ENCODE measurements at regions not wholly inside any gene's neighbourhood (a gene's known extent, or its start where the extent isn't known, plus 50 kb on each side); places are given as distances from the start of the nearest gene placed in this dataset.

DNA sequence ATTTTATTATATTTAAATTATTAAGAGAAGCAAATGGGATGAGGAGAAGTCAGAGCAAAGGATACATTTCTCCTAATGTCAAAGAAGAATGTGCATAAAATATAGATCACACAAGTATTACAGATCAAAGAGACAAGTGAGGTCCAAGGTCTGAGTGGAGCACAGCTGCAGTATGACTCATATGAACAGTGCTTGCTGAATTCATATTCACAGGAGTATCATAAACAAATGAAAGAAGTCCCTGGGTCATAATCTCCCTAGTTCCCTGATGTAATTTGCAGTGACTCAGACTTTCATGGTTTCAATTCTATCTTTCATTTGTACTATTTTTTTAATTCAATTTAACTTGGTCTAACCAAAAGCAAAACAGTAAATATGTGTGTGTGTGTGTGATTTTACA, 499.0 kb upstream of the CCDC179 start:
- DNase-seq (ENCODE audit: low read depth in 2 of 2) = no peak

DNA sequence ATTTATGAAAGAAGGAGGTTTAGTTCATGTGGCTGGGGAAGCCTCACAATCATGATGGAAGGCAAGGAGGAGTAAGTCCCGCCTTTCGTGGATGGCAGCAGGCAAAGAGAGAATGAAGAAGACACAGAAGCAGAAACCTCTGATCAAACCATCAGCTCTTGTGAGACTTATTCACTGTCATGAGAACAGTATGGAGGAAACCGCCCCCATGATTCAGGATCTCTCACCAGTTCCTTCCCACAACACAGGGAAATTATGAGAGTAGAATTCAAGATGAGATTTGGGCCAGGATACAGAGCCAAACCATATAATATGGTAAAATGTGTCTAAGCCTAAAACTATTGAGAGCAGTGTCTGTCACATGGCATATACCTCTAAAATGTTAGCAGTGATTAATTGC, 503.8 kb upstream of the CCDC179 start:
- no peak for DNase-seq (ENCODE audit: low read depth in 2 of 2)

DNA sequence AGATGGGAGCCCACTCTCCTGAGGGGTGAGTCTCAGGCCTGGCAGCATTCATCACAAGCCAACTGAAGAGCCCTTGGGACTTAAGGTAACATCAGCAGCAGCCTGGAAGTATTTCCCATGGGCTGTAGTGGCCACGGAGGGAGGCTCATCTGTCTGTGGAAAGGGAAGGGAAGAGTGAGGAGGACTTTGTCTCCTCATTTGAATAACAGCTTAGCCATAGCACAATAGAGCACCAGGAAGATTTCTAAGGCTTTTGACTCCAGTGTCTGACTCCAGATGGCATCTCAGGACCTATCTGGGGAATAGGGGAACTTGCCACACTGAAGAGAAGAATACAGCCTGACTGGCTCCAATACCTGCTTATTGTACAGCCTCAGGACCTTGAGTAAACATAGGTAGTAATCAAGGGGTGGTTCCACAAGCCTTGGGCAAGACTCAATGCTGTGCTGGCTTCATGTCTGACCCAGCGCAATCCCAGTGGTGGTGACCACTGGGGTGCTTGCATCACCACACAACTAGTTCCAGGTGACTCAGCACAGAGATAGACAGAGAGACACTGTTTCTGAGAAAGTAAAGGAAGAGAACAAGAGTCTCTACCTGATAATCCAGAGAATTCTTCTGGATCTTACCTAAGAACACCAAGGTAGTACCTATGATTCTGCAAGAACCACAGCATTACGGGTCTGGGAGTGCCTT, 510.5 kb upstream of the CCDC179 start:
- DNase-seq (ENCODE audit: low read depth in 2 of 2) = no peak

DNA sequence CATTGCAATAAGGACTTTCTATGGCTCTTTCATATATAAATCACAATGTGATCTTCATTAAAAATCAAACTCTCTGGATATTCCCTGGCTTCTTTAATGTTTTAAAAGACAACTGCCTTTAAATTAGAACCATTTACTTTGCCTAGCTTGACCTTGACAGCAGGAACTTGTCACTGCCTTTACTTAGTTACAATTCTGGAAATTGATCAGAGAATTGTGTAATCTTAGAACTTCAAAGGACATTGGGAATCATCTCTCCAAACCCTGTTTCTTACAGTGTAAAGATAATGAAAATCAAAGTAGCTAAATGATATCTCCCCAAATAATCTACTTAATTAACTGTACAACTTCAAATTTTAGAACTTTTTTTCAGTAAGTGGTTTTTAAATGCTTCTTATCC, 517.6 kb upstream of the CCDC179 start:
- DNase-seq (ENCODE audit: low read depth in 2 of 2) = no peak

DNA sequence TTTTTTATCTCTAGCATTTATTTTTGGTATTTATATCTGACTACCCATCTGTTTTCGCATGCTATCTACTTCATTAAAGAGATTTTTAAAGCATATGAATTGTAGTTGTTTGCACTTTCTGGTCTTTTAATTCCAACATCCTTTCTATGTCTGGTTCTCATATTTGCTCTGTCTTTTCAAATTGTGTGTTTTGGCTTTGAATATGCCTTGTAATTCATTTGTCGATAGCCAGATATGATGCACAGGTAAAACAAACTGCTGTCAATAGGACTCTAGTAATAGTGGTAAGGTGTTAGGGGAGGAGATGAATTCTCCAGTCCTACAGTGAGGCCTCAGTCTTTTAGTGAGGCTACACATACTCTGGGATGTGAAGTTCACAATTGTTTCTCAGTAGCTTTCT, 530.8 kb upstream of the CCDC179 start:
- DNase-seq (ENCODE audit: low read depth in 2 of 2) = no peak

DNA sequence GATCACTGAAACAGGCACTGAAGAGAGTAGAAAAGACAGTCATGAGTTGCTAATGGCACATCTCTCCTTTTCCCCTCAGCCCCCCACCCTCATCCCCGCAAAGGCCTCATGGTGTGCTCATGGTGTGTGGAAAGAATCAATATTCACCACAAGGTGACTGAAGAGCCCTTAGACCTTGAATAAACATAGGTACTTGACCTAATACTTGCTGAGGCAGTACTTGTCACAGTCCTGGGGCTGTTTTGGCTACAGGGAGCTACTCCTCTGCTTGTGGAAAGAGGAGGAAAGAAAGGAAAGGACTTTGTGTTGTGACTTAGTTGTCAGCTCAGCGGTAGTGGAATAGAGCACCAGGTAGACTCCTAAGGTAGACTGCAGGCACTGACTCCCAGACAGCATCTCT, 537.8 kb upstream of the CCDC179 start:
- DNase-seq (ENCODE audit: low read depth in 2 of 2) = no peak

DNA sequence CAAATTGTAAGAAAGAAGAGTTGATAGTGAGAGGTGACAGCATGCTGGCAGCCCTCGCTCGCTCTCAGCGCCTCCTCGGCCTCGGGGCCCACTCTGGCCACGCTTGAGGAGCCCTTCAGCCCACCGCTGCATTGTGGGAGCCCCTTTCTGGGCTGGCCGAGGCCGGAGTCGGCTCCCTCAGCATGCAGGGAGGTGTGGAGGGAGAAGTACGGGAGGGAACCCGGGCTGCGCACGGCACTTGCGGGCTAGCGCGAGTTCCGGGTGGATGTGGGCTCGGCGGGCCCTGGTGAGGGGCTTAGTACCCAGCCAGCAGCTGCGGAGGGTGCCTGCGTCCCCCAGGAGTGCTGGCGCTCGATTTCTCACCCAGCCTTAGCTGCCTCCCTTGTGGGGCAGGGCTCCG, 539.7 kb upstream of the CCDC179 start:
- DNase-seq (ENCODE audit: low read depth in 2 of 2) = no peak

DNA sequence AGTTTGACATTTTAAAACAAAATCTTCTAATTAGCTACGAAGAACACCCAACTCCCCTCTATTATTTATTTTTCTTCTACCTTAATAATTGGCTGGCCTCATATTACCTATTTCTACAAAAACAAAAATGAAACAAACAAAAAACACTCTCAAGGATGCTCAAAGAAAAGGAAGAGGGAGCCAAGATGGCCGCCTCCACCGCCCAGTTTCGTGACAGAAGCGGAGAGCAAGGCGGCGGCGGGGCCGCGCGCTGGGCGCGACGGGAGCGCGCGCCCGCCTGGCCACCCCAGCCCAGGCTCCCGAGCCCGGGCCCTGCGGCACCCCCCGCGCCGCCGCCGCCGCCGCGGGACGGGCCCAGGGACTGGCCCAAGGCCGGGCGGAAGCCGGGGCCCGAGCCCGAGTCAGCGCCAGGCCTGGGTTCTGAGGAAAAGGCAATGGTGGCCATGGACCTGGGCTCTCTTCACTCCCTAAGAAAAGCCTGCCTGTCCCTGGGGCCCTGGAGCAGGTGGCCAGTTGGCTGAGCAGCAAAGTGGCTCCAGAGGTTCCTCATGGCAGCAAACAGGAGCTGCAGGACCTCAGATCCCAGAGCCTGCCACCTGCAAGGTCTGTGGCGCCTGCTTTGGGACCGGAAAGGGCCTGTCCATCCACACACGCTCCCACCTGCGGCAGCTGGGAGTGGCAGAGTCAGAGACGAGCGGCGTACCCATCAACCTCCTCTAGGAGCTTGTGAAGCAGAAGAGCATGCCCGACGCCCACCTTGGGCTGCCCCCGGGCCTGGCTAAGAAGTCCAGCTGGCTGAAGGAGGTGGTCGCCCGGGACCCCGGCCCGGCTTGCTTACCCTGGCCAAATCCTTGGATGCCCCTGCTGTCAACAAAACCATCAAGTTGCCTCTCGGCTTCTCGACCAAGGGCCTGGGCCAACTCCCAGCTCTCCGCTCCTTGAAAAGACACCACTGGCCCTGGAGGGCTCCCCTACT, 543.2 kb upstream of the CCDC179 start:
- no peak for DNase-seq (ENCODE audit: low read depth in 2 of 2)

DNA sequence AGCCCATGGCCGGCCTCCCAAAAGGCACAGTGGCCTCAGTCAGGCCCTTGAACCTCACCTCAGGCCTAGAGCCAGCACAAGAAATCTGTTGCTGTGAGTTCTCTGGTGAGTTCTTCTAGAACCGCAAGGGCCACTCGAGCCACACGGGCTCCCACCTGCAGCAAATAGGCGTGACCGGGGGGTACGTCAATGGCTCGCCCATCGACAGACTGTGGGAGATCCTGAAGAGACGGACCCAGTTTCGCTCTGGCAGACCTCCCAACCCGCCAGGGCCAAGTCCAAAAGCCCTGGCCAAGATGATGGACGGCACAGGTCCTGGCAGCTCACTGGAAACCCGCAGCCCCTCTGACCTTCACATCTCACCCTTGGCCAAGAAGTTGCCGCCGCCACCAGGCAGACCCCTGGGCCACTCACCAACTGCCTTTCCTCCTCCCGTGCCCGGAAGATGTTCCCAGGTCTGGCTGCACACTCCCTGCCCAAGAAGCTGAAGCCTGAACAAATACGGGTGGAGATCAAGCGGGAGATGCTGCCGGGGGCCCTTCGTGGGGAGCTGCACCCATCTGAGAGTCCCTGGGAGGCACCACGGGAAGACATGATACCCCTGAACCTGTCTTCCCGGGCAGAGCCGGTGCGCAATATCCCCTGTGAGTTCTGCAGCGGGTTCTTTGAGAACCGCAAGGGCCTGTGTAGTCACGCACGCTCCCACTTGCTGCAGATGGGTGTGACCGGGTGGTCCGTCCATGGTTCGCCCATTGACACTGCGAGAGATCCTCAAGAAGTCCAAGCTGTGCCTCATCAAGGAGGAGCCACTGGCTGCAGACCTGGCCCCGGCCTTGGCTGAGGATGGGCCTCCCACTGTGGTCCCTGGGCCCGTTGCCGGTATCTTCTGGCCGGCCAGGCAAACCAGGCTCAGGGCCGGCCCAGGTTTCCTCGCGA, 544.2 kb upstream of the CCDC179 start:
- DNase-seq (ENCODE audit: low read depth in 2 of 2) = no peak

DNA sequence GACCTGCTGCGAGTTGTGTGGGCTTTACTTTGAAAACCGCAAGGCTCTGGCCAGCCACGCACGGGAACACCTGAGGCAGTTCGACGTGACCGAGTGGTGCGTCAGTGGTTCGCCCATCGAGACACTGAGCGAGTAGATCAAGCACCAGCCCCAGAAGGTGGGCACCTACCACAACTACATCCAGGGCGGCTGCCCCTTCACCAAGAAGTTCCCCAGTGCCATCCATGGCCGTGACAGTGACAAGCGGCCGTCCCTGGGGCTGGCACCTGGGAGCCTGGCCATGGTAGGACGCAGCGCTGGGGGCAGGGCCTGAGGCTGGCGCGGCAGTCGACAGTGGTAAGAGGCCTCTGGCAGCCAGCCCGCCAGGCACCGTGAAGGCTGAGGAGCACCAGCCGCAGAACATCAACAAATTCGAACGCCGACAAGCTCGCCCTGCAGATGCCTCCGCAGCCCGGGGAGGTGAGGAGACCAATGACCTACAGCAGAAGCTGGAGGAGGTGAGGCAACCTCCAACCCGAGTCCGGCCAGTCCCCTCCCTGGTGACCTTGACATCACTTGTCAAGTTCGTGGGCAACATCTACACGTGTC, 545.2 kb upstream of the CCDC179 start:
- DNase-seq (ENCODE audit: low read depth in 2 of 2) = no peak

DNA sequence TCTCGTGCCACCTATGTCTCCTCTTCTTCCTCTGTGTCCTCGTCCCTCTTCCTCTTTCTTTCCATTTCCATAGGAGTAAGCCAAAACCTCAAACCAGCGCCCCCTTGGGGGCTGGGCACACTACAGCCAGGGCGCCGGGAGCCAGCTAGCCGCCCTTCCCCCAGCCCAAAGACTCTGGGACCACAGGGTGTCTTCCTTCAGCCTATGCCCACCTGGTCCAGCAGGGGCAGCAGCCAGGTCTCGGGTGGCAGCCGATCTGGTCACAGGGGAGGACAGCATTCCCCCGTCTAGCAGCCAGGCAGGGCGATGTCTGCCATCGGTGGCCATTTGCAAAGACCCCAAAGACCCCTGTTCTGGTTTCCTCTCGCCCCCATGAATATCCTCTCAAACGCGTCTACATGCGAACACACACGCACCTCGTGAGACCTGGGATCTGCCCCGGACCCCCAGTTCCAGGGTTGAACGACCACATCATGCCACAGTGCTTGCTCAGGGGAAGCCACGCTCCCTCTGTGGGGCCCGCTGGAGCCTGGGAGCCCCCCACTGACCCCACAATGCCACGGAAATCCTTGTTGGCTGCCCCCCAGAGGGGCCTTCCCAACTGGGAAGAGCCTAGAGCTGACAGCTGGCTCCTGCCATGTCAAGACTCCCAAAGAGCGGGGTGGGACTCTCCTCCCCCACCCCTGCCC, 546.0 kb upstream of the CCDC179 start:
- no peak for DNase-seq (ENCODE audit: low read depth in 2 of 2)

DNA sequence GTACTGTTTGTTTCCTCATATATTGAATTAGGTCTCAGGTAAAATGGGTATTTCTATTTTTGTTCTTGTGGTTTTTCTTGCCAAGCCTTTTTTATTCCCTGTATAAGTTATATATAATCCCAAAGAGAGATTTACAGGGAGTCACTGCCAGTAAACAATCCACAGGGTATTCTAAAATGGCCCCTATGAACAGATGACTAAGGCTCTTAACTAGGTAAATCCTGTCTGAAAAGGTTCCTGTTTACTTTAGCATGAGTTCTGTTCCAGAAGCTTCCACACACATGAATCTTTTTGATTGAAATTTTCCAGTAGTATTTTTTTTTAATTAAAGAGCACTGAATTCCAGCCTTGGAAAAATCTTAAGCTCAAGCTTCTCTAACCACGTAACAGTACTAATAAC, 552.8 kb upstream of the CCDC179 start:
- no peak for DNase-seq (ENCODE audit: low read depth in 2 of 2)

DNA sequence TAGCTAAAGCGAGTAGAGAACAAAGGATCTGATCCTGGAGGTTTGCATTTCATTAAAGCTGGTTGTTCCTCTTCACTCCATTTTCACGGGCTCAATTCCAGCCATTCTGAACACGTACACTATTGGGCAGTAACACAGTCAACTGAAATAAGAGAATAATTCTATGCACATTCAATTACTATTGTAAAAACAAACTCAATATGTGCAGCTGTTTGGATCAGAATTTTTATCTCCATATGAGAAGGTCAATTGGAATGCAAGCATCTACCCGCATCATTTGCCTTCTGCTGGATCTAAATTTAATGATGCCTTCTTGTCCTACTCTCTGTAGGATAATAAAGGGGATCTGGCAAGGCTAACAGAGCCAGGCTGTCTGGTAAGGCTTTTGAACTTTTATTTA, 562.8 kb upstream of the CCDC179 start:
- DNase-seq (ENCODE audit: low read depth in 2 of 2) = no peak

DNA sequence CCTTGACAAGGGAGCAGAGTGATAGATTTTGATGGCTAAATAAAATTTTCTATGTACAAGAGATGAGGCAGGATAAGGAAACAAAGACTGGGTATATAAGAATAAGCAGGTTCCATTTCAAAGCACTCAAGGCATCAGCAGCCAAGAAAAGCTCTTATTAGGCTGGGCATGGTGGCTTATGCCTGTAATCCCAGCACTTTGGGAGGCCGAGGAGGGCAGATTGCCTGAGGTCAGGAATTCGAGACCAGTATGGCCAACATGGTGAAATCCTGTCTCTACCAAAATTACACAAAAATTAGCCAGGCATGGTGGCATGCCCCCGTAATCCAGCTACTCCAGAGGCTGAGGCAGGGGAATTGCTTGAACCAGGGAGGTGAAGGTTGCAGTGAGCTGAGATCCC, 563.4 kb upstream of the CCDC179 start:
- DNase-seq (ENCODE audit: low read depth in 2 of 2) = no peak

DNA sequence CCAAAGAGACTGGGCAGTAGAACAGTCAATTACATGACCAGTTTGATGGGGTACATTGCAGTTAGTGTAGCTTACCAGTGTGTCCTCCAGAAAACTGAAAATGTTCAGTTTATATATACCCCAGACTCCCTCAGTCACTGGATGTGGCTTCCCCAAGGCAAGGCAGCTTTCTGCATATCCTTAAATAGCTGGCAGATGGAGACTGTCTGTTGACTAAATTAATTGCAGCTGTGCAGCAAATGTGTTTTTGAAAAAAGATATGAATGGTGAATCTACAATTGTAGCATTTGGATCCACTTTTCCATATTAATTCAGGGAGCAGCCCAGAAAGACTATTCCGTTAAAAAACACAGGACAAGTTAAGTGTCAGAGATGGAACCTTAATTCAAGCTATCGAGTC, 565.1 kb upstream of the CCDC179 start:
- no peak for DNase-seq (ENCODE audit: low read depth in 2 of 2)

DNA sequence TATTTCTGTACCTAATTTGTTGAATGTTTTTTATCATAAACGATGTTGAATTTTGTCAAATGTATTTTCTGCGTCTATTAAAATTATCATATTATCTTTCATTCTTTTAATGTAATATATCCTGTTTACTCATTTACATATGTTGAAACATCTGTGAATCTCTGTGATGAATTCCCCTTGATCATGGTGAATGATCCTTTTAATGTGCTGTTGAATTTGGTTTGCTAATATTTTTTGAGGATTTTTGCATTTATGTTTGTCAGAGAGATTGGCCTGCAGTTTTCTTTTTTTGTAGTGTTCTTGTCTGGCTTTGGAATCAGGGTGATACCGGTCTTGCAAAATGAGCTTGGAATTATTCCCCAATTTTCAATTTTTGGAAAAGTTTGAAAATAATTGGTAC, 569.3 kb upstream of the CCDC179 start:
- DNase-seq (ENCODE audit: low read depth in 2 of 2) = no peak

DNA sequence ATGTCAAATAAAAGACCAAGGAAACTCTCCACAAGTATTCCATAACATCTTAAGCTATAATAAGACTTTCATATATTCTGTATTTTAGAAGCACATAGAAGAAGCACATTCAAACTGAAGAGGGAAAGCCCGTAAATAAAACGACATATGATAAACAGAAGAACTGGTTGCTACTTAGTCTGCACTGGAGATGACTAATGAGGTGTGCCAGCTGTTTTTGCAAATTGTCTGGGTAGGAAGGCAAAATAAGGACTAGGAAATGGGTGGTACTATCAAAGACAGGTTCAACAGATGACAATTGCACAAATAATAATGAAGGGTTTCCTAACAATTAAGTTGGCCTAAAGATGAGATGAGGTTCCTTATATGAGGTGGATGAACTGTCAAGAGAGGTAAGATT, 593.2 kb upstream of the CCDC179 start:
- no peak for DNase-seq (ENCODE audit: low read depth in 2 of 2)

DNA sequence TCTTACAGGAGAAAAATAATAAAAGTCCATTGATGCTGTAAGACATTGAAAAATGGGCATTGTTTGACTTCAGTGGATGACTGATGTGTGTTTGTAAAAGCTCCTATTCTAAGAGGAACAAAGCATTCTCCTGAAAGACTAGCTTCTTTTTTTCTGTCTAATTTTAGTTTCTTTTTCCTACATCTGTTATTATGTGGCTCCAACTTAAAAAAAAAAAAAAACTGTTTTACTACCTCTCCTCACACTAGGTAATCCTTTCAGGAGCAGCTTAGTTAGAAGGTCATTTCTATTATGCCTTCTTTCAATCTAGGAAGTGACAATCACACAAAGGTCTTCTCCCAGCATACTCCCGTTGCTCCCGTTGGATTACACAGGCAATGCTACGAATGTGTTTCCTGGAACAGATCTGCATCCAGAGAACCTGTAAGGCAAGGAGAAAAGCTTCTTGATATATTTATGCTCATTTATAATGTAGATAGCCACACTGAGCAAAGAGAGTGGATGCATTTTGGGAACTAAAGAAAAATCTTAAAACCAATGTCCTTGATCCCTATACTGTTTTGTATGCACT, 595.1 kb upstream of the CCDC179 start:
- DNase-seq (ENCODE audit: low read depth in 2 of 2) = no peak

DNA sequence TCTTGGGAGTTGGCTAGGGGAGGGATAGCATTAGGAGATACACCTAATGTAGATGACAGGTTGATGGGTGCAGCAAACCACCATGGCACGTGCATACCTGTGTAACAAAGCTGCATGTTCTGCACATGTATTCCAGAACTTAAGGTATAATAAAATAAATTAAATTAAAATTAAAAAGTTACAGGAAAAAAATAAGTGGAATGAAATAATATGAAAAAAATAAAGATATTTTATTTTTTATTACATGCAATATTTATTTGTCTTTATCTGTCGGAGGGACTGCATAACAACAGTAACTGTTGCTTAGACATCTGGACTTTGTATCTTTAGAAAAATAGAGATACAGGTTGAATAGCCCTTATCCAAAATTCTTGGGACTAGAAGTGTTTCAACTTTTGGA, 597.4 kb upstream of the CCDC179 start:
- no peak for DNase-seq (ENCODE audit: low read depth in 2 of 2)

DNA sequence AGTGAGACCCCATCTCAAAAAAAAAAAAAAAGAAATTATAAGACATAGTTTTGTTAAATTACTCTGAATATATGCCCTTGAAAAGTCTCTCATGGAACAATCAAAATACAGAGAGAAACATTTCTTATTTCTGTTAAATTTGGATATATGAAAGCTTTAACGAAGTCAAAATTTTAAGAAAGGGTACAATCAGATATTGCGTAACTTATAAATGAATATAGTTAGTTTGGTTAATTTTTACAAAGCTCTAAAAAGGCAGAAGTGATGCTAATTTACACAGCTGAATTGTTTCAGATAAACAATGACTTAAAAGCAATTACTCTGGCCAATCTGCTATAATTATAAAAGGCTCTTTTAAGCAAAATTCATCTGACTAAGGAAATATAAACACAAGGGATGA, 611.6 kb upstream of the CCDC179 start:
- no peak for DNase-seq (ENCODE audit: low read depth in 2 of 2)

DNA sequence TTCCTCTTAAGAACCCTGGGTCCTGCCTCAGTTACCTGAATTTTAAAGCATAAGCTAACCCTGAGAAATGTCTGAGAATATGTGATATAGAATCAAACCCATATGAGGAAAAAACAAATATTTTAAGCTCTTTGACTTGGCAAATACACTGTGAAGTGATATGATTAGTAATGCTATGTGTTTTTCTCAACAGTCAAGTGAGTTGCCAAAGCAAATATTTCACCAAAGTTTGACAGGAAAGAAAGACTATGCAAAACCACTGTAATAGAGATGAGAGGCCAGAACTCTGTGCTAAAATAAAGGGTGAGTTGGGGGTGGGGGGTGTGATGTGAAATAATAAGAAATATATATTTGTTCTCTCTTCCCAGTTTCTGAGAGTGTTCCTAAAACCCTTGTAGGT, 613.5 kb upstream of the CCDC179 start:
- no peak for DNase-seq (ENCODE audit: low read depth in 2 of 2)
